Heart left ventricle (tissue), 16 donors: ENCODE measurements at regions not wholly inside any gene's neighbourhood (a gene's known extent, or its start where the extent isn't known, plus 50 kb on each side); places are given as distances from the start of the nearest gene placed in this dataset.
A peak's percentile ranks its signal among the peaks of the same experiment; 100 is the strongest.

ENCODE experiments used
- ATAC-seq, 4 donors: fragments of 200-7000 bp; cut with Tn5 transposase; one replicate each; pipeline ENCODE4 v1.9.1; 2020 to 2022; ENCODE audit warnings: moderate library complexity in 4 of 4, mild to moderate bottlenecking in 3 of 4, moderate number of reproducible peaks in 1 of 4
- DNase-seq, 5 donors: peaks; one replicate each; pipeline ENCODE4 v3.0.0-alpha.2; 2020
- H3K27ac ChIP-seq, 12 donors: fragments of 200-600 bp; sonication (generic) in 4 of 12; one replicate each; pipeline versions ENCODE4 v1.5.0 to v1.8.0; 2016 to 2022; ENCODE audit warnings: mild to moderate bottlenecking in 2 of 12
- H3K27me3 ChIP-seq, 9 donors: fragments of 200-600 bp; sonication (generic) in 2 of 9; one replicate each; pipeline versions ENCODE4 v1.5.1 to v1.8.0; 2016 to 2022; ENCODE audit warnings: mild to moderate bottlenecking in 3 of 9
- H3K36me3 ChIP-seq, 9 donors: fragments of 200-600 bp; sonication (generic) in 2 of 9; one replicate each; pipeline versions ENCODE4 v1.5.0 to v1.8.0; 2018 to 2022; ENCODE audit warnings: mild to moderate bottlenecking in 2 of 9
- H3K4me1 ChIP-seq, 12 donors: fragments of 200-600 bp; sonication (generic) in 4 of 12; one replicate each; pipeline versions ENCODE4 v1.5.0 to v1.8.0; 2016 to 2022; ENCODE audit warnings: mild to moderate bottlenecking in 3 of 12
- H3K4me3 ChIP-seq, 12 donors: fragments of 200-600 bp; sonication (generic) in 4 of 12; one replicate each; pipeline versions ENCODE4 v1.5.0 to v1.8.0; 2017 to 2022; ENCODE audit warnings: mild to moderate bottlenecking in 9 of 12, moderate library complexity in 4 of 12
- H3K9me3 ChIP-seq, 12 donors: fragments of 200-600 bp; sonication (generic) in 4 of 12; one replicate each; pipeline versions ENCODE4 v1.5.0 to v1.8.0; 2016 to 2022; ENCODE audit warnings: mild to moderate bottlenecking in 1 of 12
- CTCF ChIP-seq, 12 donors: fragments of 200-600 bp; sonication (generic) in 4 of 12; IDR thresholded peaks; one replicate each; pipeline versions ENCODE4 v1.5.0 to v1.8.0; 2018 to 2022; ENCODE audit warnings: antibody characterized with exemption in 12 of 12, mild to moderate bottlenecking in 5 of 12
- POLR2A ChIP-seq, 2 donors: fragments of 450-650 bp; IDR thresholded peaks; one replicate each; pipeline ENCODE4 v1.6.1; 2017; ENCODE audit warnings: antibody characterized with exemption in 2 of 2, mild to moderate bottlenecking in 2 of 2, moderate library complexity in 2 of 2
- WGBS, 4 donors: extraction: QIAGEN DNeasy Blood & Tissue Kit in 2 of 4; methylation state at CpG; one replicate each; pipeline versions ENCODE4 v1.1.5 to v1.1.7; 2013 to 2018; 5-methylcytosine and 5-hydroxymethylcytosine counted together
- intact Hi-C, 10 donors: fragments of 100-400 bp; cut with DNase I; formaldehyde crosslinking; loops; one replicate each; pipeline versions ENCODE4 v1.11.1 to v1.14.2; 2022
- donor health status: ischemic (EF 13 %, LVEDD 7.1; RV severe dilation, severe dysfunction).
- donor health status: healthy with polysubstance abuse.
- donor health status: DM: no; HTN: yes; CAD: no.
- donor health status: DM: no; HTN: no; CAD: no.
- donor health status: ischemic (EF 25% LVEDD 6.9; RV normal size, moderate dysfunction).
- donor health status: ischemic (EF 25% LVEDD 5.7; RV mildly dilated, moderate dysfunction).
- donor health status: healthy.
- donor health status: DM: yes; HTN: yes; CAD: no.
- donor health status: ischemic (EF 35%, LVEDD 5.7; RV mildly dilated, moderate dysfunction).
- donor health status: nonischemic (EF 11% LVEDD 7.7; RV severe dilation, severe dysfunction).
- donor health status: DM: yes; HTN: yes; CAD: no.
- donor health status: PGD.
- donor health status: ischemic (EF 29% LVEDD 5.4; RV normal size, mild dysfunction).
- donor health status: nonischemic (EF 23%, LVEDD 6.1; RV moderate dilation, normal function).

- no peaks in the 10 kb centered on the region for H3K36me3 ChIP-seq
- H3K27ac ChIP-seq, result no peak overlapping the region
- intact Hi-C loops, result loop anchor here in 1 of 10 donors (2.0 to 5.0 kb wide), 3 partner anchors 378 to 777 kb away; no protein-coding TSS in a partner anchor
- WGBS, 4 donors, result 35 to 37% (median 36%) methylated on average over 10 of the region's 10 CpGs
- H3K4me1 ChIP-seq, result no peaks in the 10 kb centered on the region
- ATAC-seq (peak in 3 of 4 donors; percentile 54 to 72 (median 64)), DNase-seq (peak in 4 of 5 donors; percentile 15 to 42 (median 32))
- TF ChIP-seq POLR2A (IDR thresholded peaks at IDR 0.05) (no peak), CTCF (IDR thresholded peaks at IDR 0.05) (peak; percentile 40 to 75 (median 64))
- peaks cover 0 to 28% (median 5%) of the 10 kb centered on the region in 9 donors for H3K27me3 ChIP-seq
- H3K9me3 ChIP-seq, result no peaks in the 10 kb centered on the region
- no peak overlapping the region for H3K4me3 ChIP-seq
Measured at GRCh38 chr20:21615617-21616080, 89.8 kb upstream of the PAX1 start.

GRCh38 chr20:21614980-21615379 is 90.5 kb upstream of the PAX1 start:
- intact Hi-C loops, result loop anchor here in 1 of 10 donors (5.0 kb wide), 2 partner anchors 378 to 753 kb away; no protein-coding TSS in a partner anchor
- ATAC-seq, result no peak
- Histone ChIP-seq H3K27ac (no peak overlapping the region), H3K27me3 (peaks cover 0 to 21% (median 2%) of the 10 kb centered on the region in 9 donors), H3K9me3 (no peaks in the 10 kb centered on the region), H3K4me1 (no peaks in the 10 kb centered on the region), H3K36me3 (no peaks in the 10 kb centered on the region), H3K4me3 (no peak overlapping the region)
- no peak for DNase-seq
- no peak for TF ChIP-seq POLR2A (IDR thresholded peaks at IDR 0.05)
- no peak for TF ChIP-seq CTCF (IDR thresholded peaks at IDR 0.05)
- WGBS, 4 donors, result 74 to 81% (median 78%) methylated on average over 6 of the region's 6 CpGs

GRCh38 chr20:21613512-21613911 is 92.0 kb upstream of the PAX1 start:
- Histone ChIP-seq H3K27me3 (peaks cover 0 to 10% (median 2%) of the 10 kb centered on the region in 9 donors), H3K36me3 (no peaks in the 10 kb centered on the region)
- ATAC-seq, result no peak

GRCh38 chr20:21609981-21610380 is 95.5 kb upstream of the PAX1 start:
- TF ChIP-seq CTCF (IDR thresholded peaks at IDR 0.05) (no peak), POLR2A (IDR thresholded peaks at IDR 0.05) (no peak)
- 50 to 79% (median 66%) methylated on average over 1 of the region's 1 CpG for WGBS, 4 donors
- peaks cover 0 to 11% (median 0%) of the 10 kb centered on the region in 12 donors for H3K9me3 ChIP-seq

More at GRCh38 chr20:21613512-21613911, 92.0 kb upstream of the PAX1 start:
- Histone ChIP-seq H3K9me3 (no peaks in the 10 kb centered on the region), H3K4me1 (no peaks in the 10 kb centered on the region), H3K27ac (no peak overlapping the region), H3K4me3 (no peak overlapping the region)
- TF ChIP-seq POLR2A (IDR thresholded peaks at IDR 0.05) (no peak), CTCF (IDR thresholded peaks at IDR 0.05) (no peak)
- intact Hi-C loops, result no loop called here
- WGBS, 4 donors, result 36 to 46% (median 40%) methylated on average over 6 of the region's 6 CpGs
- no peak for DNase-seq

More at GRCh38 chr20:21609981-21610380, 95.5 kb upstream of the PAX1 start:
- no peak for ATAC-seq
- Histone ChIP-seq H3K4me1 (no peaks in the 10 kb centered on the region), H3K27ac (no peak overlapping the region), H3K36me3 (no peaks in the 10 kb centered on the region), H3K4me3 (no peak overlapping the region), H3K27me3 (peaks cover 0 to 9% (median 4%) of the 10 kb centered on the region in 9 donors)
- no peak for DNase-seq
- intact Hi-C loops, result no loop called here
